Mesendoderm (in vitro differentiated cells): ENCODE measurements at regions not wholly inside any gene's neighbourhood (a gene's known extent, or its start where the extent isn't known, plus 50 kb on each side); places are given as distances from the start of the nearest gene placed in this dataset.

ENCODE experiments used
- DNase-seq: peaks from one replicate; pipeline ENCODE4 v3.0.0; 2013
- H2AK5ac ChIP-seq: 2 replicates; pipeline ENCODE4 v1.6.1; 2013; ENCODE audit warnings: low read length, inconsistent platforms
- H2BK120ac ChIP-seq: 2 replicates; pipeline ENCODE4 v1.6.1; 2013; ENCODE audit warnings: low read depth, mild to moderate bottlenecking, low read length, moderate library complexity, mixed read lengths
- H2BK15ac ChIP-seq: replicated peaks from 2 replicates; pipeline ENCODE4 v1.6.1; 2013; ENCODE audit warnings: low read depth, mild to moderate bottlenecking, moderate library complexity
- H2BK5ac ChIP-seq: 2 replicates; pipeline ENCODE4 v1.6.1; 2013; ENCODE audit warnings: low read length, inconsistent platforms
- H3K18ac ChIP-seq: 2 replicates; pipeline ENCODE4 v1.6.1; 2013; ENCODE audit warnings: mild to moderate bottlenecking, low read length, mixed read lengths
- H3K23ac ChIP-seq: one replicate; pipeline ENCODE4 v1.6.1; 2013; ENCODE audit warnings: low read length
- H3K27ac ChIP-seq: 2 replicates; pipeline ENCODE4 v1.5.1; 2013; ENCODE audit warnings: low read depth, mild to moderate bottlenecking, inconsistent platforms, low read length, moderate library complexity
- H3K27me3 ChIP-seq: 2 replicates; pipeline ENCODE4 v1.6.1; 2013; ENCODE audit warnings: low read length, control low read depth, mild to moderate bottlenecking, inconsistent platforms; ENCODE audit not compliant: insufficient read depth, poor library complexity
- H3K36me3 ChIP-seq: 2 replicates; pipeline ENCODE4 v1.6.1; 2013; ENCODE audit warnings: low read length, inconsistent platforms; ENCODE audit not compliant: control insufficient read depth, insufficient read depth
- H3K4ac ChIP-seq: one replicate; pipeline ENCODE4 v1.6.1; 2013; ENCODE audit warnings: low read depth, mild to moderate bottlenecking, low read length, moderate library complexity
- H3K4me1 ChIP-seq: 2 replicates; pipeline ENCODE4 v1.6.1; 2013; ENCODE audit warnings: low read depth, low read length, inconsistent platforms; ENCODE audit not compliant: control insufficient read depth
- H3K4me2 ChIP-seq: 2 replicates; pipeline ENCODE4 v1.6.1; 2013; ENCODE audit warnings: low read length
- H3K4me3 ChIP-seq: 2 replicates; pipeline ENCODE4 v1.5.1; 2013; ENCODE audit warnings: mild to moderate bottlenecking, low read length
- H3K56ac ChIP-seq: one replicate; pipeline ENCODE4 v1.6.1; 2013; ENCODE audit warnings: low read length
- H3K79me1 ChIP-seq: 2 replicates; pipeline ENCODE4 v1.6.1; 2013; ENCODE audit warnings: low read length, inconsistent platforms
- H3K79me2 ChIP-seq: 2 replicates; pipeline ENCODE4 v1.6.1; 2013; ENCODE audit warnings: mild to moderate bottlenecking, low read length; ENCODE audit not compliant: control insufficient read depth, insufficient read depth
- H3K9ac ChIP-seq: 2 replicates; pipeline ENCODE4 v1.6.1; 2013; ENCODE audit warnings: low read length, inconsistent platforms
- H4K5ac ChIP-seq: one replicate; pipeline ENCODE4 v1.6.1; 2013; ENCODE audit warnings: low read length
- H4K8ac ChIP-seq: one replicate; pipeline ENCODE4 v1.6.1; 2013; ENCODE audit warnings: low read depth, mild to moderate bottlenecking, control low read depth, low read length, moderate library complexity
- WGBS: extraction: QIAGEN DNeasy Blood & Tissue Kit; methylation state at CpG from one replicate; pipeline ENCODE4 v1.1.7; 2013; ENCODE audit warnings: low lambda C conversion rate, missing lambda C conversion rate; ENCODE audit not compliant: insufficient coverage; ENCODE audit errors: extremely low coverage; 5-methylcytosine and 5-hydroxymethylcytosine counted together

- Histone ChIP-seq H3K36me3 (no peaks in the 10 kb centered on the region), H3K23ac (no peak overlapping the region), H2BK15ac (no peak overlapping the region), H3K56ac (no peak overlapping the region), H3K79me1 (no peaks in the 10 kb centered on the region), H2AK5ac (no peak overlapping the region), H4K8ac (no peak overlapping the region), H3K4ac (no peak overlapping the region), H4K5ac (no peak overlapping the region), H2BK5ac (no peak overlapping the region), H2BK120ac (no peak overlapping the region), H3K79me2 (no peaks in the 10 kb centered on the region), H3K4me2 (no peak overlapping the region), H3K27me3 (no peaks in the 10 kb centered on the region), H3K4me3 (no peak overlapping the region), H3K18ac (no peak overlapping the region), H3K27ac (no peak overlapping the region), H3K4me1 (no peaks in the 10 kb centered on the region), H3K9ac (no peak overlapping the region)
- DNase-seq: no peak
- no CpG with 5 or more reads among the region's 4 CpGs for WGBS
These were observed 89.8 kb upstream of the GNAI1 start for GRCh38 chr7:80044796-80045195.

GRCh38 chr7:80040752-80041151 lies 93.9 kb upstream of the GNAI1 start:
- Histone ChIP-seq H3K79me2 (no peaks in the 10 kb centered on the region), H3K4me2 (no peak overlapping the region), H3K56ac (no peak overlapping the region), H2BK5ac (no peak overlapping the region), H3K4me1 (no peaks in the 10 kb centered on the region), H3K4ac (no peak overlapping the region), H3K36me3 (no peaks in the 10 kb centered on the region), H4K8ac (no peak overlapping the region), H3K79me1 (no peaks in the 10 kb centered on the region), H3K18ac (no peak overlapping the region), H2BK15ac (no peak overlapping the region), H3K27ac (no peak overlapping the region), H2AK5ac (no peak overlapping the region), H3K27me3 (no peaks in the 10 kb centered on the region), H2BK120ac (no peak overlapping the region), H4K5ac (no peak overlapping the region), H3K23ac (no peak overlapping the region), H3K9ac (no peak overlapping the region), H3K4me3 (no peak overlapping the region)
- DNase-seq: no peak
- WGBS: no CpG with 5 or more reads among the region's 3 CpGs

GRCh38 chr7:80040335-80040734 lies 94.3 kb upstream of the GNAI1 start:
- H2BK120ac ChIP-seq: no peak overlapping the region
- no peak overlapping the region for H3K4ac ChIP-seq
- no peak overlapping the region for H3K23ac ChIP-seq
- no peaks in the 10 kb centered on the region for H3K79me1 ChIP-seq
- H3K56ac ChIP-seq: no peak overlapping the region
- H4K5ac ChIP-seq: no peak overlapping the region
- no peak overlapping the region for H3K9ac ChIP-seq
- no peak overlapping the region for H3K18ac ChIP-seq
- H2BK15ac ChIP-seq: no peak overlapping the region
- H3K4me1 ChIP-seq: no peaks in the 10 kb centered on the region
- no peaks in the 10 kb centered on the region for H3K27me3 ChIP-seq
- H4K8ac ChIP-seq: no peak overlapping the region
- DNase-seq: no peak
- no peak overlapping the region for H3K4me3 ChIP-seq
- H2BK5ac ChIP-seq: no peak overlapping the region
- no peak overlapping the region for H3K4me2 ChIP-seq
- no peak overlapping the region for H2AK5ac ChIP-seq
- H3K27ac ChIP-seq: no peak overlapping the region
- H3K36me3 ChIP-seq: no peaks in the 10 kb centered on the region
- H3K79me2 ChIP-seq: no peaks in the 10 kb centered on the region
- WGBS: no CpG with 5 or more reads among the region's 2 CpGs

- no peaks in the 10 kb centered on the region for H3K27me3 ChIP-seq
- no peak overlapping the region for H3K9ac ChIP-seq
- H4K8ac ChIP-seq: no peak overlapping the region
- no peak overlapping the region for H2BK15ac ChIP-seq
- H3K27ac ChIP-seq: no peak overlapping the region
- no peaks in the 10 kb centered on the region for H3K36me3 ChIP-seq
- no CpG with 5 or more reads among the region's 5 CpGs for WGBS
- no peak for DNase-seq
- no peak overlapping the region for H3K4me3 ChIP-seq
- H3K79me2 ChIP-seq: no peaks in the 10 kb centered on the region
- no peak overlapping the region for H3K23ac ChIP-seq
- H4K5ac ChIP-seq: no peak overlapping the region
- H3K18ac ChIP-seq: no peak overlapping the region
- no peak overlapping the region for H2BK5ac ChIP-seq
- H2AK5ac ChIP-seq: no peak overlapping the region
- no peak overlapping the region for H3K4ac ChIP-seq
- H3K56ac ChIP-seq: no peak overlapping the region
- H3K4me1 ChIP-seq: no peaks in the 10 kb centered on the region
- no peak overlapping the region for H3K4me2 ChIP-seq
- no peak overlapping the region for H2BK120ac ChIP-seq
- H3K79me1 ChIP-seq: no peaks in the 10 kb centered on the region
These were observed 95.3 kb upstream of the GNAI1 start for GRCh38 chr7:80039251-80039884.

GRCh38 chr7:80037689-80038088 lies 96.9 kb upstream of the GNAI1 start:
- H3K4me2 ChIP-seq: no peak overlapping the region
- H3K36me3 ChIP-seq: no peaks in the 10 kb centered on the region
- no peak overlapping the region for H2BK120ac ChIP-seq
- H4K5ac ChIP-seq: no peak overlapping the region
- H3K4me1 ChIP-seq: no peaks in the 10 kb centered on the region
- H3K79me1 ChIP-seq: no peaks in the 10 kb centered on the region
- H3K79me2 ChIP-seq: no peaks in the 10 kb centered on the region
- no peak overlapping the region for H3K27ac ChIP-seq
- no peak overlapping the region for H3K9ac ChIP-seq
- H3K4me3 ChIP-seq: no peak overlapping the region
- no peak overlapping the region for H3K23ac ChIP-seq
- no peak overlapping the region for H3K18ac ChIP-seq
- H3K56ac ChIP-seq: no peak overlapping the region
- H2BK15ac ChIP-seq: no peak overlapping the region
- no peaks in the 10 kb centered on the region for H3K27me3 ChIP-seq
- H4K8ac ChIP-seq: no peak overlapping the region
- no peak for DNase-seq
- no peak overlapping the region for H2AK5ac ChIP-seq
- H2BK5ac ChIP-seq: no peak overlapping the region
- H3K4ac ChIP-seq: no peak overlapping the region
- WGBS: no CpG with 5 or more reads among the region's 2 CpGs

GRCh38 chr7:80036107-80036506 lies 98.5 kb upstream of the GNAI1 start:
- H3K4me2 ChIP-seq: no peak overlapping the region
- H3K27me3 ChIP-seq: no peaks in the 10 kb centered on the region
- H4K8ac ChIP-seq: no peak overlapping the region
- no peak overlapping the region for H3K9ac ChIP-seq
- no peaks in the 10 kb centered on the region for H3K79me1 ChIP-seq
- DNase-seq: no peak
- WGBS: no CpG with 5 or more reads among the region's 2 CpGs
- no peak overlapping the region for H3K27ac ChIP-seq
- H3K56ac ChIP-seq: no peak overlapping the region
- H2BK120ac ChIP-seq: no peak overlapping the region
- no peak overlapping the region for H3K4me3 ChIP-seq
- no peaks in the 10 kb centered on the region for H3K36me3 ChIP-seq
- H3K4me1 ChIP-seq: no peaks in the 10 kb centered on the region
- H2BK5ac ChIP-seq: no peak overlapping the region
- no peak overlapping the region for H3K18ac ChIP-seq
- H2AK5ac ChIP-seq: no peak overlapping the region
- no peak overlapping the region for H3K4ac ChIP-seq
- no peaks in the 10 kb centered on the region for H3K79me2 ChIP-seq
- no peak overlapping the region for H3K23ac ChIP-seq
- no peak overlapping the region for H4K5ac ChIP-seq
- no peak overlapping the region for H2BK15ac ChIP-seq
